ENCODE measurements at regions not wholly inside any gene's neighbourhood (a gene's known extent, or its start where the extent isn't known, plus 50 kb on each side); places are given as distances from the start of the nearest gene placed in this dataset.

DNA sequence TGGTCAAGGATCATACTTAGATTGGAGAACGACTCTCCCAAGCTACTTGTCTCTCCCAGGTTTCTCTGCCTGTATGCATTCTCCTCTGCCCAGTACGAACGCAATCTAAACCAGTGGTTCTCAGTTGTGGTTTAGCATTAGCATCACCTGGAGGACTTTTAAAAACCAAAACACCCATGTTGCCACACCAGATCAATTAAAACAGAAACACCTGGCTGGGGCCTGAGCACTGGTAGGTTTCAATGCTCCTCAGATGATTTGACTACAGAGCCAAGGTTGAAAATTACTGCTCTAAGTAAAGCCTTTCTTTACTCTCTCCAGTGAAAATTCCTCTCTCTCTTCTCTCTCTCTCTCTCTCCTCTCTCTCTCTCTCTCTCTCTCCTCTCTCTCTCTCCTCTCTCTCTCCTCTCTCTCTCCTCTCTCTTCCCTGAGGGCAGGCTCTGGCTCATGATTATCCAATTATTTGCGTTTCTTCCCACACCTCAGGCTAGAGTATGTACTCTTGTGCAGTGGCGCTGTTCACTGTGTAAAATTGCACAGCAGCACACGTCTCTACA lies 153.7 kb upstream of the FGF13 start:
- TF ChIP-seq, protein P1, sequence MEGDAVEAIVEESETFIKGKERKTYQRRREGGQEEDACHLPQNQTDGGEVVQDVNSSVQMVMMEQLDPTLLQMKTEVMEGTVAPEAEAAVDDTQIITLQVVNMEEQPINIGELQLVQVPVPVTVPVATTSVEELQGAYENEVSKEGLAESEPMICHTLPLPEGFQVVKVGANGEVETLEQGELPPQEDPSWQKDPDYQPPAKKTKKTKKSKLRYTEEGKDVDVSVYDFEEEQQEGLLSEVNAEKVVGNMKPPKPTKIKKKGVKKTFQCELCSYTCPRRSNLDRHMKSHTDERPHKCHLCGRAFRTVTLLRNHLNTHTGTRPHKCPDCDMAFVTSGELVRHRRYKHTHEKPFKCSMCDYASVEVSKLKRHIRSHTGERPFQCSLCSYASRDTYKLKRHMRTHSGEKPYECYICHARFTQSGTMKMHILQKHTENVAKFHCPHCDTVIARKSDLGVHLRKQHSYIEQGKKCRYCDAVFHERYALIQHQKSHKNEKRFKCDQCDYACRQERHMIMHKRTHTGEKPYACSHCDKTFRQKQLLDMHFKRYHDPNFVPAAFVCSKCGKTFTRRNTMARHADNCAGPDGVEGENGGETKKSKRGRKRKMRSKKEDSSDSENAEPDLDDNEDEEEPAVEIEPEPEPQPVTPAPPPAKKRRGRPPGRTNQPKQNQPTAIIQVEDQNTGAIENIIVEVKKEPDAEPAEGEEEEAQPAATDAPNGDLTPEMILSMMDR (IDR thresholded peaks at IDR 0.05; ENCODE audit: extremely low read depth, insufficient read depth, missing control alignments), result no peak
- no peak for DNase-seq (ENCODE audit: low spot score)
- in situ Hi-C loops (cut with MboI; ENCODE audit: low pct_unique_long_range_greater_than_20kb, low sequenced_read_pairs, unreplicated experiment), result no loop called here

DNA sequence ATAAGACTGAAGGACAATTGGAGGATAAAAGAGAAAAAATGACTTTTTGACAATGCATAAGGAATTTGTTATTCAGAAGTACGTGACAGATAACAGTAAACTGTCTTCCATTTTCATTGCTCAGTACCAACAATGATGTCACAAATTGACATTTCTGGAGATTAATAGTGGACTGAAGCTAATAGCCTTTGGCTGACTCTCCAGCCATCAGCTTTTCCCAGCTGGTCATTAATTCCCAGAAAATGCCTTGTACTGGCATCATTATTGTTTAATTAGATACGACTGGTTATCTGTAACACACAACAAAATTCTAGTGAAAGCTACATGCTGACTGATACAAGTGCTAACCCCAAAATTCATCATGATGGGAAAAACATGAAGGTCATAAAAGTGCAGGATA lies 147.9 kb upstream of the FGF13 start:
- TF ChIP-seq, protein P1 (IDR thresholded peaks at IDR 0.05; ENCODE audit: extremely low read depth, insufficient read depth, missing control alignments), result no peak
- DNase-seq (ENCODE audit: low spot score), result no peak
- in situ Hi-C loops (cut with MboI; ENCODE audit: low pct_unique_long_range_greater_than_20kb, low sequenced_read_pairs, unreplicated experiment), result no loop called here

DNA sequence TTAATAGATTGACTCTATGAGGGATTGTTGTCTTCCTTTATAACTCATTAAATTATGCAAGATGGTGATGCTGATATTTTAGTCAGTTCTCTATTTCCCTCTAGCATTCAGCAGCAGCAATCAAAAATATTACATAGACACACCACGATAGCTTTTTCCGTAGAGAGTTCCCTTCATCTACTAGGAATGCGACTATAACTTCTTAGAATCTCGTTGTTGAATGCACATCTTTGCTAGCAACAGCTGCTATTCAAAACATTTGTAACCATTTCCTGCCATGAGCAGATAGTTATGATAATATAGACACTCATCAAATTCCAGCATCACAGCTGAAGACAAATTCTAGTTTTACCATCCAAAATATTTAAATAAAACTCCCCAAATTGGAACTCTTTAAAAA lies 147.4 kb upstream of the FGF13 start:
- in situ Hi-C loops (cut with MboI; ENCODE audit: low pct_unique_long_range_greater_than_20kb, low sequenced_read_pairs, unreplicated experiment), result no loop called here
- TF ChIP-seq, protein P1 (IDR thresholded peaks at IDR 0.05; ENCODE audit: extremely low read depth, insufficient read depth, missing control alignments), result no peak
- no peak for DNase-seq (ENCODE audit: low spot score)

DNA sequence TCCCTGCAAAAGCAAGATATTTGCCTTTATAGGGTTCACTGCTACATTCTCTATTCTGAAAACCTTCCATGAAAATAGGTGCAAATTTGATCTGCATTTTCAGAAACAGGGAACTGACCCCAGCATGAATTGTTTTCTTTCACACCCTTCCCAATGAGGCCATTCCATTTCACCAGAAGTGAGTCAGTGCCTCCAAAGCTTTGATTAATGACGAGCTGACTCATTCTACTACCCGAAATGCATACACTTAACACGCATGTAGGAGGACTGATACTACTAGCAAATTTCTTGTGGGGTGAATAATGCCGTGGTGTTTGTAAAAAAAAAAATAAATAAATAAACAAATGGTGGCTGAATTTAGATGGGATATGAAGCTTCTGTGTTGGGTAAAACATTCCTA lies 146.9 kb upstream of the FGF13 start:
- in situ Hi-C loops (cut with MboI; ENCODE audit: low pct_unique_long_range_greater_than_20kb, low sequenced_read_pairs, unreplicated experiment), result no loop called here
- TF ChIP-seq, protein P1 (IDR thresholded peaks at IDR 0.05; ENCODE audit: extremely low read depth, insufficient read depth, missing control alignments), result no peak
- no peak for DNase-seq (ENCODE audit: low spot score)

DNA sequence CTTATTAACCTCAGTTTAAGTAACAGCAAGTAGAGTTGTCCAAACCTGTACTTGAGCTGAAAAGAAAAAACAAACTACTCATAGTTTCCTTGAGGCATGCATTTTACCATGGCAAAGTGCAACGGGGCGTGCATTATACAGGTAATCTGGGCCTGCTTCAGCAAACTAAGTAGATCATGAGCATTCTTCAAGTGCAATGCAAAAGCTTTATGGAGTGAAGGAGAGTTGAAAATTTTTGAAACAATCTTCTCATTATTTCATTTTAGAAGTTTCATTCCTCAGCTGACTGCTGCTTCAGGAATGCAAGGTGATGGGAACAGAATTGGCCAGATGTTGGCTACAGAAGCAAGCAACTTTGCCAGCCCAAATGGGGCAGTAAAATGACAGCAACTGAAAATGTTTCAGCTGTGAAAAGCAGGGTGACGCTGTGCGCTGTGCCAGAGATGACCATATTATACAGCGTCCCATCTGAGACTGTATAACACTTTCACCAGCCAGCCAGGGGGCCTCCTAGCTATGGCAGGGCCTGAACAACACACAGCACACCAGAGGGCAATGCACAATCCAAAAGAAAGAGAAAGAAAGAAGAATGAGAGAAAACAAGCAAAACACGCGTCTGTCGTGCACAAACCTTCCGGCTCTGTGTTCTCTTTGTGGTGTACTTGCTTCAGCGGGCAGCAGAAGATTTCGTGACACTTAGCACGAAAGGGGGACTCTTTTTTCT lies 145.5 kb upstream of the FGF13 start:
- TF ChIP-seq, protein P1 (IDR thresholded peaks at IDR 0.05; ENCODE audit: extremely low read depth, insufficient read depth, missing control alignments), result no peak
- in situ Hi-C loops (cut with MboI; ENCODE audit: low pct_unique_long_range_greater_than_20kb, low sequenced_read_pairs, unreplicated experiment), result no loop called here
- DNase-seq (ENCODE audit: low spot score), result no peak

DNA sequence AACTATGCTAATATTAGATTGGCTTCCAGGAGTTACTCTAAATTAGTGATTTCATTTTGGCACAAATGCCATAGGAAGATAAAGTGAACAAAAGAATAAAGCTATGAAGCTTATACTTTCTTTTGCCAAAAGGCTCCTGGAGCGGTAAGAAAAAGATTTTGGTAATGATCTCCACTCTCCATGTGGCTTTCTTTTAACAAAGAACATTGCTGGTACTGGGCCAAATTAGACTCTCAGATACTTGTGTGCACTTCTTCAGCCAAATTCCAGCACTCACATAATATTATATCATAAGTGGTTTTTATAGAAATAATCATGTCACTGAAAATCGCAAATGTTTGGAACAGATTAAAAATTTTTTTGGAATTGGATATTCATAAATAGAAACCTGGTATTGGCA lies 142.4 kb upstream of the FGF13 start:
- no peak for DNase-seq (ENCODE audit: low spot score)
- TF ChIP-seq, protein P1 (IDR thresholded peaks at IDR 0.05; ENCODE audit: extremely low read depth, insufficient read depth, missing control alignments), result no peak
- in situ Hi-C loops (cut with MboI; ENCODE audit: low pct_unique_long_range_greater_than_20kb, low sequenced_read_pairs, unreplicated experiment), result no loop called here
